Loucy (cell line): ENCODE measurements at regions not wholly inside any gene's neighbourhood (a gene's known extent, or its start where the extent isn't known, plus 50 kb on each side); places are given as distances from the start of the nearest gene placed in this dataset.
A peak's percentile ranks its signal among the peaks of the same experiment; 100 is the strongest.

Source experiments
- H2AFZ ChIP-seq: fragments of 200-600 bp; sonication (generic); 2 replicates; pipeline ENCODE4 v1.6.0; 2016; ENCODE audit warnings: antibody characterized with exemption, mild to moderate bottlenecking, low read length, moderate library complexity
- H3F3A ChIP-seq: fragments of 200-600 bp; 2 replicates; pipeline ENCODE4 v1.6.0; 2016; ENCODE audit warnings: antibody characterized with exemption, low read depth, mild to moderate bottlenecking
- H3K27me3 ChIP-seq: fragments of 200-600 bp; sonication (generic); 2 replicates; pipeline ENCODE4 v1.6.1; 2014; ENCODE audit warnings: low read length, mild to moderate bottlenecking; ENCODE audit not compliant: insufficient read depth, poor library complexity, severe bottlenecking
- H3K36me3 ChIP-seq: fragments of 200-600 bp; sonication (generic); 2 replicates; pipeline ENCODE4 v1.6.1; 2016; ENCODE audit warnings: low read length; ENCODE audit not compliant: insufficient read depth
- H3K4me1 ChIP-seq: fragments of 200-600 bp; sonication (generic); 2 replicates; pipeline ENCODE4 v1.5.1; 2014; ENCODE audit warnings: low read length, mild to moderate bottlenecking; ENCODE audit not compliant: insufficient read depth, poor library complexity, severe bottlenecking
- H3K4me2 ChIP-seq: fragments of 200-600 bp; sonication (generic); 2 replicates; pipeline ENCODE4 v1.6.0; 2014; ENCODE audit warnings: antibody characterized with exemption, low read length, low read depth, mild to moderate bottlenecking; ENCODE audit not compliant: poor library complexity, severe bottlenecking
- H3K4me3 ChIP-seq: fragments of 200-600 bp; sonication (generic); 2 replicates; pipeline ENCODE4 v1.5.1; 2014; ENCODE audit warnings: low read length, mild to moderate bottlenecking, mixed read lengths; ENCODE audit not compliant: poor library complexity, severe bottlenecking
- H3K79me2 ChIP-seq: fragments of 200-600 bp; sonication (generic); 2 replicates; pipeline ENCODE4 v1.6.1; 2014; ENCODE audit warnings: low read length; ENCODE audit not compliant: insufficient read depth
- H3K9ac ChIP-seq: fragments of 200-600 bp; sonication (generic); 2 replicates; pipeline ENCODE4 v1.6.0; 2014; ENCODE audit warnings: mild to moderate bottlenecking, low read depth, low read length, moderate library complexity; ENCODE audit not compliant: poor library complexity, severe bottlenecking
- H3K9me2 ChIP-seq: fragments of 200-600 bp; sonication (generic); replicated peaks from 2 replicates; pipeline ENCODE4 v1.6.1; 2016; ENCODE audit warnings: low read depth, low read length, mixed read lengths
- H3K9me3 ChIP-seq: fragments of 200-600 bp; sonication (generic); 2 replicates; pipeline ENCODE4 v1.6.1; 2014; ENCODE audit warnings: mild to moderate bottlenecking, antibody characterized with exemption, low read length, low read depth; ENCODE audit not compliant: insufficient read depth
- H4K20me1 ChIP-seq: fragments of 200-600 bp; sonication (generic); 2 replicates; pipeline ENCODE4 v1.6.0; 2014; ENCODE audit warnings: antibody characterized with exemption, low read length, mild to moderate bottlenecking; ENCODE audit not compliant: insufficient read depth, poor library complexity, severe bottlenecking
- EZH2phosphoT487 ChIP-seq: fragments of 200-600 bp; IDR thresholded peaks from 2 replicates; pipeline ENCODE4 v1.6.1; 2018; ENCODE audit warnings: antibody characterized with exemption, mild to moderate bottlenecking, moderate library complexity, borderline replicate concordance
- TF ChIP-seq, protein P1 (sequence below): fragments of 200-600 bp; sonication (generic); conservative IDR thresholded peaks from 2 replicates; pipeline ENCODE4 v1.5.1; 2014; ENCODE audit warnings: mild to moderate bottlenecking, antibody characterized with exemption, low read length

DNA sequence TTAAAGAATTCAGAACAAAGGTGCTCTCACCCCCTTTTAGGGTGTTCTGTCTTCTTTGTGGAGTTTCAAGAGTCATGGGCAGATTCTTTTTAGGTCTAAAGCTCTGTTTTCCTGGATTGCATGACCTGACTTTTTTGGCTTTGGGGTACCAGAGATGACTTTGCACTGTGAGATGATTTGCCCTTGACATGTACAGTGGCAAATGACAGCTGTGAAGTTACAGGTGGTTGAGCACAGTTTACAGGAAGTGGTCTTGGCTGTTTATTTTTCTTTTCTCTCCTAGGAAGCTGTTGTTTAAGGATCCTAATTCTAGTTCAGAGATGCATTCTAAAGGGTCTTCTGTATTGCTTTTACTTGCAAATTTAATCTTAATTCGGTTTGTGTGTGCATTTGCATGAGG lies 83.8 kb upstream of the METAP2 start:
- H3K9ac ChIP-seq, result no peak overlapping the region
- no peaks in the 10 kb centered on the region for H3K36me3 ChIP-seq
- H2AFZ ChIP-seq, result 0 out of 2 replicates have a peak overlapping the region, but pooled peaks have one; percentile 32
- H3K9me2 ChIP-seq, result no peaks in the 10 kb centered on the region
- H3K9me3 ChIP-seq, result peaks cover 9% of the 10 kb centered on the region
- no peak overlapping the region for H3K4me3 ChIP-seq
- H4K20me1 ChIP-seq, result no peaks in the 10 kb centered on the region
- H3K27me3 ChIP-seq, result no peaks in the 10 kb centered on the region
- H3K79me2 ChIP-seq, result no peaks in the 10 kb centered on the region
- TF ChIP-seq, protein P1, sequence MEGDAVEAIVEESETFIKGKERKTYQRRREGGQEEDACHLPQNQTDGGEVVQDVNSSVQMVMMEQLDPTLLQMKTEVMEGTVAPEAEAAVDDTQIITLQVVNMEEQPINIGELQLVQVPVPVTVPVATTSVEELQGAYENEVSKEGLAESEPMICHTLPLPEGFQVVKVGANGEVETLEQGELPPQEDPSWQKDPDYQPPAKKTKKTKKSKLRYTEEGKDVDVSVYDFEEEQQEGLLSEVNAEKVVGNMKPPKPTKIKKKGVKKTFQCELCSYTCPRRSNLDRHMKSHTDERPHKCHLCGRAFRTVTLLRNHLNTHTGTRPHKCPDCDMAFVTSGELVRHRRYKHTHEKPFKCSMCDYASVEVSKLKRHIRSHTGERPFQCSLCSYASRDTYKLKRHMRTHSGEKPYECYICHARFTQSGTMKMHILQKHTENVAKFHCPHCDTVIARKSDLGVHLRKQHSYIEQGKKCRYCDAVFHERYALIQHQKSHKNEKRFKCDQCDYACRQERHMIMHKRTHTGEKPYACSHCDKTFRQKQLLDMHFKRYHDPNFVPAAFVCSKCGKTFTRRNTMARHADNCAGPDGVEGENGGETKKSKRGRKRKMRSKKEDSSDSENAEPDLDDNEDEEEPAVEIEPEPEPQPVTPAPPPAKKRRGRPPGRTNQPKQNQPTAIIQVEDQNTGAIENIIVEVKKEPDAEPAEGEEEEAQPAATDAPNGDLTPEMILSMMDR, result no peak
- H3K4me2 ChIP-seq, result no peak overlapping the region
- no peaks in the 10 kb centered on the region for H3F3A ChIP-seq
- peaks cover 4% of the 10 kb centered on the region for H3K4me1 ChIP-seq

DNA sequence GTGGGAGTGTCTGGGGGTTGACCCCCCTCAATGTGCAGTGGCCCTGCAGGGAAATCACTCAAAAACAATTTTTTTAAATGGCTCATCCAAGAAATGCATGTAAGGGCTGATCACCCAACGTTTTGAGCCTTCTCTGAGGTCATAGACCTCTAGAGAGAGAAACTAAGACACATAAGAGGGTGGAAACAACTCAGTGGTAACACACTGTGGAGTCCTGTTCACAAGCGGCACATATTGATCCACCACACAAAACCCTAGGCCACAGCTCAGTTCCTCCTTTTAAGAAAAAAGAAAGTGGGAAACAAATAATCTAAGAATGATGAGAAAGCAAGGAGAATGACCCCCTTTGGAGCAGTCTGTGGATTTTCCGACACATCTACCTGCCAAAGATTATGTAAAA lies 83.0 kb upstream of the METAP2 start:
- Histone ChIP-seq H3K36me3 (no peaks in the 10 kb centered on the region), H3K4me2 (no peak overlapping the region), H3K4me3 (no peak overlapping the region)

DNA sequence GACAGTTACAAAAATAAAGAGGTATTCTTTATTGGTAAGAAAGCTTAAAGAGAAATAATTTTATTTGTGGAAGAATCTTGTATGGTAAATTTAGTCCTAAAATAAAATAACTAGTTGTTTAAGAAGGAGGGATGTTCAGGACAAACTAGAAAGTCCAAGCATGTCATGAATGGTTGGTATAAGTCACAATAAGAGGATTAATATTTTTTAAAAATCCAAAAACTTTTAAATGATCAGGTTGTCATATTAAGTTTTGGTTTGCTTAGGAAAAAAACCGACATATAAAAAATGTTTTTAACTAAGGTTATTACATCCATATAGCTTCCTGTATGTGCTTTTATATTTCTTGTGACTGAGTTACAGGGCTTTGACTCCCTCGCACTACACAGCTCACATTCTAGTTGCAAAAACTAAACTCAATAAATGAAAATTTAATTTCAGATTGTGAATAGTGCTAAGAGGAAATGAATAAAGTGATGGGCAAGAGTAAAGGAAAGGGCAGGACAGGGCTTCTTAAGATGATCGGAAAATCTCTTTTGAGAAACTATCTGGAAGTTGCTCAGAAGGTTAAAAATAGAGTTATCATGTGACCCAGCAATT lies 80.7 kb upstream of the METAP2 start:
- Histone ChIP-seq H3K9me2 (no peaks in the 10 kb centered on the region), H3K9ac (no peak overlapping the region), H3K4me1 (peaks cover 4% of the 10 kb centered on the region), H3F3A (no peaks in the 10 kb centered on the region), H2AFZ (no peak overlapping the region), H3K27me3 (no peaks in the 10 kb centered on the region), H3K4me3 (no peak overlapping the region), H3K9me3 (peaks cover 9% of the 10 kb centered on the region), H3K36me3 (no peaks in the 10 kb centered on the region), H3K79me2 (no peaks in the 10 kb centered on the region), H3K4me2 (no peak overlapping the region), H4K20me1 (no peaks in the 10 kb centered on the region)
- no peak for TF ChIP-seq EZH2phosphoT487
- TF ChIP-seq, protein P1, result no peak

More for the DNA sequence above, 83.0 kb upstream of the METAP2 start:
- Histone ChIP-seq H3K9me3 (peaks cover 9% of the 10 kb centered on the region), H4K20me1 (no peaks in the 10 kb centered on the region), H2AFZ (no peak overlapping the region), H3K27me3 (no peaks in the 10 kb centered on the region), H3K4me1 (peaks cover 4% of the 10 kb centered on the region), H3F3A (no peaks in the 10 kb centered on the region), H3K79me2 (no peaks in the 10 kb centered on the region), H3K9ac (no peak overlapping the region), H3K9me2 (no peaks in the 10 kb centered on the region)
- TF ChIP-seq, protein P1, result no peak
- TF ChIP-seq EZH2phosphoT487, result no peak
